HG02588 (cell line): ENCODE measurements at regions not wholly inside any gene's neighbourhood (a gene's known extent, or its start where the extent isn't known, plus 50 kb on each side); places are given as distances from the start of the nearest gene placed in this dataset.

ENCODE experiments used
- ATAC-seq: cut with Tn5 transposase; IDR thresholded peaks from one replicate; pipeline ENCODE4 v1.9.1; 2021; ENCODE audit warnings: mild to moderate bottlenecking, moderate library complexity; ENCODE audit not compliant: unreplicated experiment

GRCh38 chr5:17888155-17888554, 253.9 kb downstream of the TAF11L14 start:
- ATAC-seq: no peak

GRCh38 chr5:17890501-17890900, 256.2 kb downstream of the TAF11L14 start:
- ATAC-seq: no peak

DNA sequence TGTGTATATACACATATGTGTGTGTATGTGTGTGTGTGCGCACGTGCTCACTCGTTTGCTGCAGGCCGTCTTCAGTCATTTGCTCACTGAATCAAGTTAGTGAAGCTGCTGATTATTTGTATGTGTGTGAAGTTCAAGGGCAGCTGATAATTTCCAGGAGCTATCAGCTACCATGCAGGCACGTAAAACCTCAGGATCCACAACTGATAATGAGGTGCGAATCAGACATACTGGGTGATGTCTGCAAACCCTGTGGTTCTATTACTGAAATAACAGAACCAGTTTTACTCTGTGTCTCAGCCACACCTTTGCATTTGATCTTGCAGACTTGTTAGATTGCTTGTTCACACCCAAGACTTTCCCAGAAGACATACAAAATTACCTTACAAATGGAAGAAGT, 257.6 kb downstream of the TAF11L14 start:
- no peak for ATAC-seq

DNA sequence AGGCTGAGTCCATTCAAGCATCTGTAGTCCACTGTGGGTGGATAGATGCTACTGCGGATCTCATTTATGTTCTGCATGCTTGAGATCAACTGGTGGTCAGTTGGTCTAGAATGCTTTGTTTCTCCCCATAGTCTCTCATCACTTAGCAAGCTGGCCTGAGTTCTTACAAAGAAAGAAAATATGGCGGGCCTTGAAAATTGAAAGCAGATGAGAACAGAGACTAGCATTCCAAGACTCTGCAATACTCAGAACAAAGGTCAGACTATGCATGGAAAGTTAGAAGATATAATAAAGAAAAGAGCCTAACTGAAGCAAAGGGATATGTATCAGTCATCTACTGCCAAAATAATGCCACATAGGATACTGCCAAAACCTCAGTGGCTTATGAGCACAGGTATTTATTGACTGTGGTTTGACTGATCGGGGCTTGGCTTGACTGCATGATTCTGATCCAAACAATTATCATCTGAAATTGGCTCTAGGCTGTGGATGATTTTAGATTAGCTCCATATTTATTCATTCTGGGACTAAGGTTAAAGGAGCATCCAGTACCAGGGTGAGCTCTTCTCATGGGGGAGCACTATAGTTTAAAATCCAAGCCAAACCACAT, 258.9 kb downstream of the TAF11L14 start:
- ATAC-seq: no peak

GRCh38 chr5:17895288-17896033, 261.2 kb downstream of the TAF11L14 start:
- ATAC-seq: no peak

GRCh38 chr5:17896605-17897004, 262.3 kb downstream of the TAF11L14 start:
- no peak for ATAC-seq

DNA sequence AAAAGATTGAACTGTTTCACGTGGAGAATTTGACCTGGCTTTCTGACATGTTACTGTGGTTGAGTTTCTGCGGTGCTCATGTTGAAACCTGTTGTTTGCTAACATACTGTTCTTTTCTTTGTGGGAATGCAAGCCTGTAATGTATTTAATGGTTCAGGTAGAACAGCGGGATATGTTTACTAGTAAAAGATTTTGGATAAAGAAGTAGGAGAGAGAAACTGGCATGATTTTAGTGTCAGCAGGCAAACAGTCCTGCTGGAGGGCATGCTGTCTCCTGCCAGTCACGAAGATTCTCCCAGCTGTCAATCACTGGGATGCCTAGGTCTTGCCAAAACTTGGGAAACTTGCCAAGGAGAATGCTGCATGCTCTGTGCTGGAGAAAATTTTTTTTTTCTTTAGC, 263.5 kb downstream of the TAF11L14 start:
- no peak for ATAC-seq

DNA sequence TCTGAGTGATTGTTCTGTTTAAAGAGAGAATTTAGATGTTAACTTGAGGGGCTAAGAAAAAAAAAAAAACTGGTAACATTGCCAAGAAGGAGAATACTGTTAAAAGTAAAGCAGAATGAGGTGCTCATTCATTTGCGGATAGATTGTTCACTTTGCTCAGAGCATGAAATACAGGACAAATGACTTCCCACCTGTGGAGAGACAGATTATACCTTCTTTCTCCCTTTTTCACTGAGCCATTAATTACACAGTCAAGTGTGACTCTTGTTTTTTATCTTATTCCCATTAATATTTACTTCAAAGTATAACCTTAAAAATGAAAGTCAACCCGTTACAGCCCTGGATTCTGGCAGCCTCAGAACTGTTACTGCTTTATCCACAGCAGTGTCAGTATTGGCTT, 264.5 kb downstream of the TAF11L14 start:
- ATAC-seq: no peak

GRCh38 chr5:17907094-17907493, 272.8 kb downstream of the TAF11L14 start:
- ATAC-seq: no peak

- ATAC-seq: no peak
Observed at GRCh38 chr5:17910318-17910717, 276.1 kb downstream of the TAF11L14 start.

DNA sequence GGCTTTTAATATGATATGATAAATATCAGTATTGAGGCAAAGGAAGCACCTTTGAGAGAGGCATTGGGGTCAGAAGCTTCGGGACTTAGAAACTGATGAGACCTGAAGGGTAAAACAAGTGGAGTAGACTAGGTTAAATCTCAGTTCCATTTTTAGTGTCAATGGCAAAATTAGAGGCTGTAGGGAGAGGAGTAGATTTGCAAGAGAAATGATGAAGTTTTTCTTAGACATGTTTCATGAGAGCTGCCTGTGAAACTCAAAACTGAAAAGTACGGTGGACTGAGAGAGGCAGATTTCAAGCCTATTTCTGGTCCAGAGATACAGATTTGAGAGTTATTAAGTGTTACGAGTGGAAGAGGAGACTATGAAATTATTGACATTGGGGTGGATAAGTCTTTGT, 278.5 kb downstream of the TAF11L14 start:
- ATAC-seq: no peak

DNA sequence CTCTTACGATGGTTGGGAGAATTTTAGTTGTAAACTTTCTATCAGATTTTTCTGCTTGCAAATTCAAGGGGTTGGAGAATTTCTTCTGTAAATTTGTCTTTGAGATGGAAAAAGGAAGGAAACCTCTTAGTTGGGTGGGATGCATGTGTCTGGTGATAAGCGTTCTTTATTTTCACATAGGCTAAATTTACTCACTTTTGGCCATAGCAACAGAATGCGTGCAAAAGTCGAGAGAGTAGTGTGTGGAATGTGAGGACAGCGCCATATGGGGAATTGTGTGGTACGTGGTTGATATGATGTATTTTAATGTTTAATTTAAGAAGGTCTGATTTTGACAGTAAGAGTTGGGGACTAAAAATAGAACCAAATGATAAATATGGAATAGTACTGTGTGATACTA, 282.2 kb downstream of the TAF11L14 start:
- no peak for ATAC-seq

- ATAC-seq: no peak
Observed at GRCh38 chr5:17917465-17917864, 283.2 kb downstream of the TAF11L14 start.

- ATAC-seq: no peak
Observed at GRCh38 chr5:17918373-17919104, 284.3 kb downstream of the TAF11L14 start.

GRCh38 chr5:17925276-17925675, 291.0 kb downstream of the TAF11L14 start:
- no peak for ATAC-seq

DNA sequence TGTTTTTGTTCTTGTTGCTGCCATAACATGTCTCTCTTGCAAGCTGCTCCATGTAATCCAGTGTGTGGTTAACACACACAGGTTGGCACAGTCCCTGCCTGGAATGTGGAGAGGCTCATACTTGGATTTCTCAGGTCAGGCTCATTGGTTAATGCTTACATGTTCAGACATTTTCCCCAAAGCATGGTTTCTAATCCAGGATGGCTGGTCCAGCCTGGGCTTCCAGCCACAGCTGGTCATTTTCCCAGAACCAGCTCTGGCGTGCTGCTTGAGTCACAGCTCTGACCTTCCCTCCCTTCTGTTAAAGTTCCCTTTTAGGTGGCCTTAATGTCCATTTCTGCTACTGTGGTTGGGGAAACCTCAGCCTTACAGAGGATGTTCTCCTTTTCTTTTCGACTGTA, 294.3 kb downstream of the TAF11L14 start:
- no peak for ATAC-seq

GRCh38 chr5:17929171-17929570, 294.9 kb downstream of the TAF11L14 start:
- no peak for ATAC-seq

GRCh38 chr5:17930346-17930745, 296.1 kb downstream of the TAF11L14 start:
- no peak for ATAC-seq

DNA sequence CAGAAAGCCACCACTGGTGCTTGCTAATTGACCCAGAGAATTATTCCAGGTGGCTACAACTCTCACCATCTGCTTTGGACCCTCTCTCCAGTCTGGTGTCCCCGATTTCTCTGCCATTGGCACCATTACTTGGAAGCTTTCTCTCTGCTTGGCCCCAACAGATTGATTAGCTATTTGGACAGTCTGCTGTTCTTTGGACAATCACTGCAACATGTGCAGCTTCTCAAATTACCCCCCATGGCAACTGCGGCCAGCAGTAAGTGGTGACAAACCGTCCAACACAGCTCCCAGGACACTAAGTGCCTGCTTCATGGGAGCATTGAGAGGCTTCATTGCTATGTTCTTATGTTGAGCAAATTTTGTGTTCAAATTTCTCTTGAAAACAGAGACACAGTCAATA, 309.8 kb downstream of the TAF11L14 start:
- ATAC-seq: no peak

DNA sequence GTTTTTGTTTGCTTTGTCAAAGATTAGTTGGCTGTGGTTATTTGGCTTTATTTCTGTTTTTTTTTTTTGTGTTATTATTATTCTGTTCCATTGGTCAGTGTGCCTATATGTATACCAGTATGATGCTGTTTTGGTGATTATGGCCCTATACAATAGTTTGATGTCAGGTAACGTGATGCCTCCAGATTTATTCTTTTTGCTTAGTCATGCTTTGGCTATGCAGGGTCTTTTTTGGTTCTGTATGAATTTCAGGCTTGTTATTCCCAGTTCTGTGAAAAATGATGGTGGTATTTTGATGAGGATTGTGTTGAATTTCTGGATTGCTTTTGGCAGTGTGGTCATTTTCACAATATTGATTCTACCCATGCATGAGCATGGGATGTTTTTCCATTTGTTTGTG, 312.8 kb downstream of the TAF11L14 start:
- no peak for ATAC-seq

GRCh38 chr5:17951392-17952169, 317.3 kb downstream of the TAF11L14 start:
- no peak for ATAC-seq
